Parathyroid adenoma (tissue), 2 donors: ENCODE measurements at regions not wholly inside any gene's neighbourhood (a gene's known extent, or its start where the extent isn't known, plus 50 kb on each side); places are given as distances from the start of the nearest gene placed in this dataset.

Source experiments
- H2AFZ ChIP-seq: fragments of 300-600 bp; sonication (generic); one replicate; pipeline ENCODE4 v1.7.0; 2017; ENCODE audit warnings: antibody characterized with exemption, mild to moderate bottlenecking
- H3K27ac ChIP-seq: fragments of 300-600 bp; sonication (generic); one replicate; pipeline ENCODE4 v1.7.0; 2017
- H3K27me3 ChIP-seq: fragments of 300-600 bp; sonication (generic); one replicate; pipeline ENCODE4 v1.7.0; 2017; ENCODE audit warnings: low read length; ENCODE audit not compliant: control insufficient read depth, insufficient read depth
- H3K36me3 ChIP-seq: fragments of 300-600 bp; sonication (generic); one replicate; pipeline ENCODE4 v1.7.0; 2017; ENCODE audit warnings: low read length; ENCODE audit not compliant: control insufficient read depth, insufficient read depth
- H3K4me1 ChIP-seq: fragments of 300-600 bp; sonication (generic); one replicate; pipeline ENCODE4 v1.7.0; 2017; ENCODE audit warnings: control low read depth
- H3K4me2 ChIP-seq: fragments of 300-600 bp; sonication (generic); one replicate; pipeline ENCODE4 v1.7.0; 2017; ENCODE audit warnings: low read length
- H3K4me3 ChIP-seq: fragments of 300-600 bp; sonication (generic); one replicate; pipeline ENCODE4 v1.7.0; 2017; ENCODE audit warnings: low read depth, low read length
- H3K79me2 ChIP-seq: fragments of 300-600 bp; sonication (generic); one replicate; pipeline ENCODE4 v1.7.0; 2017; ENCODE audit warnings: control low read depth
- H3K9ac ChIP-seq: fragments of 300-600 bp; sonication (generic); one replicate; pipeline ENCODE4 v1.7.0; 2017; ENCODE audit warnings: mild to moderate bottlenecking
- H3K9me3 ChIP-seq: fragments of 300-600 bp; sonication (generic); one replicate; pipeline ENCODE4 v1.7.0; 2017; ENCODE audit warnings: low read length; ENCODE audit not compliant: control insufficient read depth
- TF ChIP-seq, protein P1 (sequence below): fragments of 300-600 bp; sonication (generic); IDR thresholded peaks from one replicate; pipeline ENCODE4 v1.7.0; 2017; ENCODE audit warnings: antibody characterized with exemption, mild to moderate bottlenecking
- donor health status: primary hyperparathyroidism.

DNA sequence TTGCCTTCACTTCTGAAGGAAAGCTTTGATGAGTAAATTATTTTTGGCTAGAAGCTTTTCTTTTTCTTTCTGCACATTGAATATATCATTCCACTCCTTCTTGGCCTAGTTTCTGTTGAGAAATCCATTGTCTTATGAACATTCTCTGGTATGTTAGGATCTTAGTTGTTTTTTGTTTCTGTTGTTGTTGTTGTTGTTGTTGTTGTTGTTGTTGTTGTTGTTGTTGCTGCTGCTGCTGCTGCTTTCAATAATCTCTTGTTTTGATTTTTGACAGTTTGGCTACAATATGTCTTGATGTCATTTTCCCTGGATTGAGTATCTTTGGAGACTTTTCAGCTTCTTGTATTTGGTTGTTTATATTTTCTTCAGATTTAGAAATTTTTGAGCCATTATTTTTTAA is 836.5 kb upstream of the MAN1A1 start:
- TF ChIP-seq, protein P1, sequence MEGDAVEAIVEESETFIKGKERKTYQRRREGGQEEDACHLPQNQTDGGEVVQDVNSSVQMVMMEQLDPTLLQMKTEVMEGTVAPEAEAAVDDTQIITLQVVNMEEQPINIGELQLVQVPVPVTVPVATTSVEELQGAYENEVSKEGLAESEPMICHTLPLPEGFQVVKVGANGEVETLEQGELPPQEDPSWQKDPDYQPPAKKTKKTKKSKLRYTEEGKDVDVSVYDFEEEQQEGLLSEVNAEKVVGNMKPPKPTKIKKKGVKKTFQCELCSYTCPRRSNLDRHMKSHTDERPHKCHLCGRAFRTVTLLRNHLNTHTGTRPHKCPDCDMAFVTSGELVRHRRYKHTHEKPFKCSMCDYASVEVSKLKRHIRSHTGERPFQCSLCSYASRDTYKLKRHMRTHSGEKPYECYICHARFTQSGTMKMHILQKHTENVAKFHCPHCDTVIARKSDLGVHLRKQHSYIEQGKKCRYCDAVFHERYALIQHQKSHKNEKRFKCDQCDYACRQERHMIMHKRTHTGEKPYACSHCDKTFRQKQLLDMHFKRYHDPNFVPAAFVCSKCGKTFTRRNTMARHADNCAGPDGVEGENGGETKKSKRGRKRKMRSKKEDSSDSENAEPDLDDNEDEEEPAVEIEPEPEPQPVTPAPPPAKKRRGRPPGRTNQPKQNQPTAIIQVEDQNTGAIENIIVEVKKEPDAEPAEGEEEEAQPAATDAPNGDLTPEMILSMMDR: no peak
- no peak overlapping the region for H3K4me3 ChIP-seq
- H3K27ac ChIP-seq: no peak overlapping the region
- no peak overlapping the region for H2AFZ ChIP-seq
- H3K36me3 ChIP-seq: no peaks in the 10 kb centered on the region
- H3K4me1 ChIP-seq: no peaks in the 10 kb centered on the region
- H3K9ac ChIP-seq: no peak overlapping the region
- H3K4me2 ChIP-seq: no peak overlapping the region
- H3K79me2 ChIP-seq: no peaks in the 10 kb centered on the region
- no peaks in the 10 kb centered on the region for H3K27me3 ChIP-seq
- no peaks in the 10 kb centered on the region for H3K9me3 ChIP-seq

DNA sequence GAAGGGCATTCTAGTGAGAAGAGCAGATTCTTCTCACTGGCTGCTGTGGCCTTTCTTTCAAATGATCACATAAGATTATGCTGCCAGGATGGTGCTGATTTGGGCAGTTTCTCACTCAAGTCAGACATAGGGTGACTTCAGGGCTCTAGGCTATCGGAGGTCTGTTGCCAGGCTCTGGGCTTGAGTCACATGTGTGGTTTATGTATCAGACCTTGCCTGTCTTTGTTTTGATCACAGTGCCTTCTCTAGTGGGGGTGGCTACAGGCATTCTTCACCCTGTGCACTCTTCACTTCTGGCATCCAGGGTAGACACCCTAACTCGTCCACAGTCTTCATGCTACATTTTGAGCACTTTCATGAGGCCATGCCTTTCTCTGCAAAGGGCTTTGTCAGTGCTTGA is 823.7 kb upstream of the MAN1A1 start:
- Histone ChIP-seq H3K9ac (no peak overlapping the region), H3K9me3 (no peaks in the 10 kb centered on the region), H3K27me3 (no peaks in the 10 kb centered on the region), H2AFZ (no peak overlapping the region), H3K27ac (no peak overlapping the region), H3K79me2 (no peaks in the 10 kb centered on the region), H3K4me3 (no peak overlapping the region), H3K4me1 (no peaks in the 10 kb centered on the region), H3K4me2 (no peak overlapping the region), H3K36me3 (no peaks in the 10 kb centered on the region)
- TF ChIP-seq, protein P1: no peak

DNA sequence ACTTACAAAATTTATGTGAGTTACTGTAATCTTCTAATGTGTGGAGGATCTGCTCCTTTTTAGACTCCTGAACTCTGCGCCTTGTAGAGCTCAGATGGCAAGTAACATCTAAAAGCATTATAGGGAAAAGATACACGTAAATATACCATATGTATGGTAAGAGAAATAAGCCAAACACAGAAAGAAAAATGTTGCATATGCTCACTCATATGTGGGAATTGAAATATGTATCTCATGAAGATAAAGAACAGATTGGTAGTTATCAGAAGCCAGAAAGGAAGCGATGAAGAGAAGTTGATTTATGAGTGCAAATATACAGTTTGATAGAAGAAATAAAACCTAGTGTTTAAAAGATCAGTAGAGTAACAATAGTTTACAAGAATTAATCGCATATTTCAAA is 815.0 kb upstream of the MAN1A1 start:
- no peak overlapping the region for H3K27ac ChIP-seq
- H3K9ac ChIP-seq: no peak overlapping the region
- no peaks in the 10 kb centered on the region for H3K27me3 ChIP-seq
- no peaks in the 10 kb centered on the region for H3K79me2 ChIP-seq
- H3K36me3 ChIP-seq: no peaks in the 10 kb centered on the region
- TF ChIP-seq, protein P1: no peak
- H3K4me2 ChIP-seq: no peak overlapping the region
- H3K4me1 ChIP-seq: no peaks in the 10 kb centered on the region
- no peak overlapping the region for H2AFZ ChIP-seq
- no peak overlapping the region for H3K4me3 ChIP-seq
- no peaks in the 10 kb centered on the region for H3K9me3 ChIP-seq

DNA sequence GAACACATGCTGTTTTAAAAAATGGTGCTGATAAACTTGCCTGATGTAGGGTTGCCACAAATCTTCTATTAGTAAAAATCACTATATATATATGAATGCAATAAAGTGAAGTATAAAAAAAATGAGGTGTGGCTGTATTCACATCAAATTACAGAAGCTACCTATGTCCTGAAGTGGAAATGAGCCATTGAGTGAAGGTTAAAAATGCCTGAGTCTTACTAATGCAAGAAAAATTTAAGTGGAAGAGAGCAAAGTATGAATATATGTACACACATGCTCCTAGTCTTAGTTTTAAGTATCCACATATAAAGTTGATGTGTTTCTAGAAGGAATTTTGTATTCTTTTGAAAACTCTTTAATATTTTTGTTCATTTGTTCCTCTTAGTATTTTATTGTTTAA is 808.3 kb upstream of the MAN1A1 start:
- Histone ChIP-seq H3K4me1 (no peaks in the 10 kb centered on the region), H3K4me3 (no peak overlapping the region), H3K4me2 (no peak overlapping the region), H3K27ac (no peak overlapping the region), H3K36me3 (no peaks in the 10 kb centered on the region), H3K79me2 (no peaks in the 10 kb centered on the region), H3K9ac (no peak overlapping the region), H3K27me3 (no peaks in the 10 kb centered on the region), H3K9me3 (no peaks in the 10 kb centered on the region), H2AFZ (no peak overlapping the region)
- TF ChIP-seq, protein P1: no peak

DNA sequence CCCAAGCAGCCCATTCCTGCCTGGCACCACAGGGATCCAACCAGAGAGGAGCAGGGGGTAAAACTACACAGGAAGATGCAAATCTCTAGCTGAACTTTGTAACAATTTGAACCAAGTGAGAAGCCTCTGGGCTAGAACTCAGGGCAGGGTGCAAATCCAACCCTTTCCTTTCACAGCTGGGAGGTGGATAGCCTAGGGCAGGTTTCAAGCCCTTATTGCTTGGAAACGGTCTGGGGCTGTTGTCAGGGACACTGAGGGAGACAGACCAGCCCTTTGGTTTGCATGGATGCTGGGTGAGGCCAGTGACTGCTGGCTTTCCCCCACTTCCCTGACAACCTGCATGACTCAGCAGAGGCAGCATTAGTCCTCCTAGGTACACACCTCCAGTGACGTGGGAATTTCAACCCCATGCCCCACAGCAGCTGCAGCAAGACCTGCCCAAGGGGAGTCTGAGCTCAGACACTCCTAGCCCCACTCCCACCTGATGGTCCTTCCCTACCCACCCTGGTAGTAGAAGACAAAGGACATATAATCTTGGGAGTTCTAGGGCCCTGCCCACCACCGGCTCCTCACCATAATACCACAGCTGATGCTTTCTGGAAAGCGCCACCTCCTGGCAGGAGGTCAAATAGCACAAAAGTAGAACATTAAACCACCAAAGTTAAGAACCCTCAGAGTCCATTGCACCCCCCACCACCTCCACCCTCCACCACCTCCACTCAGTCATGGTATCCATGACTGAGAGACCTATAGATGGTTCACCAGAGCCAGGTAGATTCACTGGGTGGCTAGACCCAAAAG is 797.7 kb upstream of the MAN1A1 start:
- TF ChIP-seq, protein P1: no peak
- Histone ChIP-seq H3K4me1 (no peaks in the 10 kb centered on the region), H3K36me3 (peaks cover 3% of the 10 kb centered on the region), H2AFZ (no peak overlapping the region), H3K4me3 (no peak overlapping the region), H3K9ac (no peak overlapping the region), H3K4me2 (no peak overlapping the region), H3K27me3 (no peaks in the 10 kb centered on the region), H3K27ac (no peak overlapping the region), H3K9me3 (no peaks in the 10 kb centered on the region), H3K79me2 (no peaks in the 10 kb centered on the region)
